ENCODE measurements at regions not wholly inside any gene's neighbourhood (a gene's known extent, or its start where the extent isn't known, plus 50 kb on each side); places are given as distances from the start of the nearest gene placed in this dataset.

- Mint-ChIP-seq H3K9me3 (ENCODE audit: low read depth) (no peaks in the 10 kb centered on the region), H3K4me3 (no peak overlapping the region), H3K27ac (no peak overlapping the region), H3K27me3 (peaks cover 2% of the 10 kb centered on the region), H3K4me1 (ENCODE audit: low read depth) (no peaks in the 10 kb centered on the region), H3K36me3 (no peaks in the 10 kb centered on the region)
These were observed 518.7 kb downstream of the TNS1 start for GRCh38 chr2:217484046-217484445.

GRCh38 chr2:217482056-217482710 is 520.6 kb downstream of the TNS1 start:
- Mint-ChIP-seq H3K4me1 (ENCODE audit: low read depth) (no peaks in the 10 kb centered on the region), H3K4me3 (no peak overlapping the region), H3K27ac (no peak overlapping the region), H3K27me3 (peaks cover under 1% of the 10 kb centered on the region), H3K9me3 (ENCODE audit: low read depth) (no peaks in the 10 kb centered on the region), H3K36me3 (no peaks in the 10 kb centered on the region)

GRCh38 chr2:217481577-217481976 is 521.2 kb downstream of the TNS1 start:
- Mint-ChIP-seq H3K4me1 (ENCODE audit: low read depth) (no peaks in the 10 kb centered on the region), H3K4me3 (no peak overlapping the region), H3K36me3 (no peaks in the 10 kb centered on the region), H3K27me3 (no peaks in the 10 kb centered on the region), H3K9me3 (ENCODE audit: low read depth) (no peaks in the 10 kb centered on the region), H3K27ac (no peak overlapping the region)

- no peaks in the 10 kb centered on the region for H3K4me1 Mint-ChIP-seq (ENCODE audit: low read depth)
- H3K27me3 Mint-ChIP-seq, result no peaks in the 10 kb centered on the region
- no peaks in the 10 kb centered on the region for H3K9me3 Mint-ChIP-seq (ENCODE audit: low read depth)
- H3K27ac Mint-ChIP-seq, result no peak overlapping the region
- no peak overlapping the region for H3K4me3 Mint-ChIP-seq
- H3K36me3 Mint-ChIP-seq, result no peaks in the 10 kb centered on the region
These were observed 523.2 kb downstream of the TNS1 start for GRCh38 chr2:217479566-217479965.

GRCh38 chr2:217478831-217479455 is 523.9 kb downstream of the TNS1 start:
- H3K4me3 Mint-ChIP-seq, result no peak overlapping the region
- no peaks in the 10 kb centered on the region for H3K36me3 Mint-ChIP-seq
- no peaks in the 10 kb centered on the region for H3K4me1 Mint-ChIP-seq (ENCODE audit: low read depth)
- no peaks in the 10 kb centered on the region for H3K9me3 Mint-ChIP-seq (ENCODE audit: low read depth)
- no peaks in the 10 kb centered on the region for H3K27me3 Mint-ChIP-seq
- no peak overlapping the region for H3K27ac Mint-ChIP-seq

GRCh38 chr2:217477583-217477982 is 525.2 kb downstream of the TNS1 start:
- H3K4me1 Mint-ChIP-seq (ENCODE audit: low read depth), result no peaks in the 10 kb centered on the region
- H3K27ac Mint-ChIP-seq, result no peak overlapping the region

GRCh38 chr2:217475791-217476190 is 527.0 kb downstream of the TNS1 start:
- Mint-ChIP-seq H3K4me3 (no peak overlapping the region), H3K36me3 (no peaks in the 10 kb centered on the region), H3K27me3 (no peaks in the 10 kb centered on the region), H3K27ac (no peak overlapping the region), H3K4me1 (ENCODE audit: low read depth) (no peaks in the 10 kb centered on the region), H3K9me3 (ENCODE audit: low read depth) (no peaks in the 10 kb centered on the region)

More at GRCh38 chr2:217477583-217477982, 525.2 kb downstream of the TNS1 start:
- Mint-ChIP-seq H3K9me3 (ENCODE audit: low read depth) (no peaks in the 10 kb centered on the region), H3K4me3 (no peak overlapping the region), H3K27me3 (no peaks in the 10 kb centered on the region), H3K36me3 (no peaks in the 10 kb centered on the region)

GRCh38 chr2:217475101-217475500 is 527.7 kb downstream of the TNS1 start:
- Mint-ChIP-seq H3K27ac (no peak overlapping the region), H3K27me3 (no peaks in the 10 kb centered on the region), H3K9me3 (ENCODE audit: low read depth) (no peaks in the 10 kb centered on the region), H3K36me3 (no peaks in the 10 kb centered on the region), H3K4me1 (ENCODE audit: low read depth) (no peaks in the 10 kb centered on the region), H3K4me3 (no peak overlapping the region)

GRCh38 chr2:217471319-217471718 is 531.5 kb downstream of the TNS1 start:
- Mint-ChIP-seq H3K9me3 (ENCODE audit: low read depth) (no peaks in the 10 kb centered on the region), H3K4me3 (no peak overlapping the region), H3K36me3 (no peaks in the 10 kb centered on the region), H3K27me3 (no peaks in the 10 kb centered on the region), H3K4me1 (ENCODE audit: low read depth) (no peaks in the 10 kb centered on the region), H3K27ac (no peak overlapping the region)

- Mint-ChIP-seq H3K27me3 (no peaks in the 10 kb centered on the region), H3K36me3 (peaks cover 3% of the 10 kb centered on the region), H3K4me3 (no peak overlapping the region), H3K27ac (no peak overlapping the region), H3K4me1 (ENCODE audit: low read depth) (no peaks in the 10 kb centered on the region), H3K9me3 (ENCODE audit: low read depth) (no peaks in the 10 kb centered on the region)
These were observed 533.5 kb downstream of the TNS1 start for GRCh38 chr2:217469203-217469810.

GRCh38 chr2:217468042-217468830 is 534.6 kb downstream of the TNS1 start:
- Mint-ChIP-seq H3K4me3 (no peak overlapping the region), H3K27me3 (no peaks in the 10 kb centered on the region), H3K27ac (no peak overlapping the region), H3K36me3 (peaks cover 3% of the 10 kb centered on the region), H3K4me1 (ENCODE audit: low read depth) (no peaks in the 10 kb centered on the region), H3K9me3 (ENCODE audit: low read depth) (no peaks in the 10 kb centered on the region)

- Mint-ChIP-seq H3K27me3 (no peaks in the 10 kb centered on the region), H3K4me1 (ENCODE audit: low read depth) (no peaks in the 10 kb centered on the region), H3K9me3 (ENCODE audit: low read depth) (no peaks in the 10 kb centered on the region), H3K27ac (no peak overlapping the region), H3K36me3 (peaks cover 3% of the 10 kb centered on the region), H3K4me3 (no peak overlapping the region)
These were observed 535.5 kb downstream of the TNS1 start for GRCh38 chr2:217467331-217467730.

- no peaks in the 10 kb centered on the region for H3K4me1 Mint-ChIP-seq (ENCODE audit: low read depth)
- H3K27me3 Mint-ChIP-seq, result no peaks in the 10 kb centered on the region
- H3K4me3 Mint-ChIP-seq, result no peak overlapping the region
- H3K9me3 Mint-ChIP-seq (ENCODE audit: low read depth), result no peaks in the 10 kb centered on the region
- no peak overlapping the region for H3K27ac Mint-ChIP-seq
- H3K36me3 Mint-ChIP-seq, result peaks cover 3% of the 10 kb centered on the region
These were observed 536.0 kb downstream of the TNS1 start for GRCh38 chr2:217466805-217467204.

GRCh38 chr2:217466104-217466503 is 536.7 kb downstream of the TNS1 start:
- peaks cover 3% of the 10 kb centered on the region for H3K36me3 Mint-ChIP-seq
- H3K9me3 Mint-ChIP-seq (ENCODE audit: low read depth), result no peaks in the 10 kb centered on the region
- no peaks in the 10 kb centered on the region for H3K4me1 Mint-ChIP-seq (ENCODE audit: low read depth)
- H3K27ac Mint-ChIP-seq, result no peak overlapping the region
- no peaks in the 10 kb centered on the region for H3K27me3 Mint-ChIP-seq
- no peak overlapping the region for H3K4me3 Mint-ChIP-seq

- Mint-ChIP-seq H3K4me1 (ENCODE audit: low read depth) (no peaks in the 10 kb centered on the region), H3K36me3 (peaks cover 3% of the 10 kb centered on the region), H3K27ac (no peak overlapping the region), H3K9me3 (ENCODE audit: low read depth) (no peaks in the 10 kb centered on the region), H3K27me3 (no peaks in the 10 kb centered on the region), H3K4me3 (no peak overlapping the region)
These were observed 537.7 kb downstream of the TNS1 start for GRCh38 chr2:217465100-217465499.
